K562 (cell line): ENCODE measurements at regions not wholly inside any gene's neighbourhood (a gene's known extent, or its start where the extent isn't known, plus 50 kb on each side); places are given as distances from the start of the nearest gene placed in this dataset.

ENCODE experiments used
- ATAC-seq: fragments of 200-7000 bp; cut with Tn5 transposase; 3 replicates; pipeline ENCODE4 v1.9.1; 2020; ENCODE audit warnings: moderate library complexity
- BruUV-seq: library from RNA; stranded (reverse); fragments of 400-500 nt; replicated peaks from 2 replicates; lab custom pipeline; 2021; lab: Mats Ljungman, UMichigan
- CTCF ChIA-PET: fragments of 300-600 bp; formaldehyde crosslinking; extraction: SDS; loops from one replicate; lab custom pipeline; 2021; ENCODE audit warnings: low intra/inter-chr PET ratio; lab: Yijun Ruan, JAX
- POLR2A ChIA-PET: fragments of 300-600, 350-650 bp; sonication (Branson Sonifier 250); formaldehyde crosslinking; extraction: SDS; loops from one replicate; lab custom pipeline; 2021; ENCODE audit warnings: antibody characterized with exemption, inconsistent platforms; lab: Yijun Ruan, JAX
- DNase-seq, 4 experiments: peaks; one replicate each; pipeline versions ENCODE4 v3.0.0 to v3.0.0-alpha.2; 2011 to 2018; ENCODE audit warnings: low spot score in 3 of 4, mixed read lengths in 3 of 4; ENCODE audit errors: extremely low read depth in 1 of 4
- FAIRE-seq: peaks from 2 replicates; lab custom pipeline; 2011; peaks lifted over from hg19 to GRCh38; lab: Jason Lieb, UNC
- H2AFZ ChIP-seq: 2 replicates; pipeline ENCODE4 v1.6.0; 2011; ENCODE audit warnings: low read depth, low read length, control low read depth, inconsistent platforms
- H3K27ac ChIP-seq: fragments of 200-600 bp; 3 replicates; pipeline ENCODE4 v1.8.0; 2011; ENCODE audit warnings: low read depth, mild to moderate bottlenecking, control low read depth, inconsistent platforms, low read length, moderate library complexity, mixed read lengths; ENCODE audit errors: extremely low read depth
- H3K27me3 ChIP-seq, 2 experiments: fragments of 300-600 bp in 1 of 2; 2 replicates in 1 of 2; 3 replicates in 1 of 2; pipeline versions ENCODE4 v1.6.0 to v1.8.0; 2011; ENCODE audit warnings: inconsistent platforms in 2 of 2, low read length in 2 of 2, mild to moderate bottlenecking in 1 of 2, mixed read lengths in 1 of 2, moderate library complexity in 1 of 2; ENCODE audit not compliant: control insufficient read depth in 2 of 2, insufficient read depth in 2 of 2
- H3K36me3 ChIP-seq: fragments of 300-600 bp; 3 replicates; pipeline ENCODE4 v1.8.0; 2011; ENCODE audit warnings: mild to moderate bottlenecking, low read length, inconsistent platforms; ENCODE audit not compliant: control insufficient read depth, insufficient read depth
- H3K4me1 ChIP-seq, 2 experiments: fragments of 200-600 bp in 1 of 2; replicated peaks in 1 of 2; 2 replicates in 1 of 2; 3 replicates in 1 of 2; pipeline versions ENCODE4 v1.5.1 to v1.8.0; 2011; ENCODE audit warnings: inconsistent platforms in 2 of 2, low read length in 2 of 2, mild to moderate bottlenecking in 1 of 2, mixed read lengths in 1 of 2, moderate library complexity in 1 of 2; ENCODE audit not compliant: control insufficient read depth in 2 of 2, insufficient read depth in 2 of 2
- H3K4me2 ChIP-seq: 2 replicates; pipeline ENCODE4 v1.6.1; 2011; ENCODE audit warnings: low read length, control low read depth, inconsistent platforms, mixed read lengths; ENCODE audit not compliant: insufficient read depth
- H3K4me3 ChIP-seq: fragments of 200-600 bp; sonication (generic), shearing (Covaris generic); 2 replicates; pipeline ENCODE4 v1.5.1; 2016; ENCODE audit warnings: control low read depth, inconsistent platforms
- H3K79me2 ChIP-seq: fragments of 200-600 bp; 3 replicates; pipeline ENCODE4 v1.8.0; 2011; ENCODE audit warnings: low read length, inconsistent platforms; ENCODE audit not compliant: control insufficient read depth, insufficient read depth
- H3K9ac ChIP-seq, 2 experiments: 2 replicates each; pipeline versions ENCODE4 v1.6.0 to v1.6.1; 2011; ENCODE audit warnings: low read depth in 2 of 2, low read length in 2 of 2, control low read depth in 1 of 2, inconsistent platforms in 1 of 2, mild to moderate bottlenecking in 1 of 2, mixed read lengths in 1 of 2; ENCODE audit not compliant: insufficient read depth in 1 of 2
- H3K9me1 ChIP-seq: one replicate; pipeline ENCODE4 v1.6.0; 2011; ENCODE audit warnings: inconsistent platforms, mild to moderate bottlenecking, low read length, moderate library complexity; ENCODE audit not compliant: control insufficient read depth, insufficient read depth
- H3K9me3 ChIP-seq: replicated peaks from 2 replicates; pipeline ENCODE4 v1.5.1; 2011; ENCODE audit warnings: low read depth, low read length, inconsistent platforms; ENCODE audit not compliant: control insufficient read depth, insufficient read depth
- H4K20me1 ChIP-seq: replicated peaks from 2 replicates; pipeline ENCODE4 v1.6.1; 2011; ENCODE audit warnings: low read length, inconsistent platforms, mixed read lengths; ENCODE audit not compliant: control insufficient read depth, insufficient read depth
- BRD9 ChIP-seq: fragments of 450-650 bp; IDR thresholded peaks from 2 replicates; pipeline ENCODE4 v1.6.1; 2018; ENCODE audit warnings: low read depth; ENCODE audit not compliant: partially characterized antibody
- E2F6 ChIP-seq, 2 experiments: IDR thresholded peaks; 2 replicates each; pipeline ENCODE4 v1.6.1; 2011; ENCODE audit warnings: borderline replicate concordance in 1 of 2, control low read depth in 1 of 2, low read depth in 1 of 2, low read length in 1 of 2, mild to moderate bottlenecking in 1 of 2, mixed read lengths in 1 of 2, moderate library complexity in 1 of 2; ENCODE audit not compliant: insufficient read depth in 1 of 2, insufficient read length in 1 of 2, poor library complexity in 1 of 2, severe bottlenecking in 1 of 2; ENCODE audit errors: extremely low read depth in 1 of 2
- EHMT2 ChIP-seq: fragments of 450-650 bp; IDR thresholded peaks from 2 replicates; pipeline ENCODE4 v1.6.1; 2018; ENCODE audit warnings: antibody characterized with exemption
- GTF2E2 ChIP-seq: fragments of 200-800 bp; sonication (Bioruptor generic); IDR thresholded peaks from 2 replicates; pipeline ENCODE4 v1.6.1; 2016; ENCODE audit warnings: missing genetic modification characterization, missing compliant biosample characterization
- HDAC2 ChIP-seq: fragments of 450-650 bp; IDR thresholded peaks from 2 replicates; pipeline ENCODE4 v1.6.1; 2016; ENCODE audit warnings: mild to moderate bottlenecking
- HDAC8 ChIP-seq: fragments of 450-650 bp; IDR thresholded peaks from 2 replicates; pipeline ENCODE4 v1.6.1; 2016; ENCODE audit warnings: mild to moderate bottlenecking, missing genetic modification characterization, moderate library complexity, missing compliant biosample characterization
- HDGF ChIP-seq: fragments of 450-650 bp; IDR thresholded peaks from 2 replicates; pipeline ENCODE4 v1.6.1; 2016
- ILF3 ChIP-seq: fragments of 450-650 bp; IDR thresholded peaks from 2 replicates; pipeline ENCODE4 v1.6.1; 2018; ENCODE audit warnings: antibody characterized with exemption, mild to moderate bottlenecking, moderate library complexity, borderline replicate concordance
- KLF6 ChIP-seq: fragments of 250-450 bp; sonication (Bioruptor Pico); IDR thresholded peaks from 2 replicates; pipeline ENCODE4 v1.4.0; 2020; ENCODE audit warnings: mild to moderate bottlenecking, moderate library complexity, borderline replicate concordance
- MAFG ChIP-seq: fragments of 450-650 bp; conservative IDR thresholded peaks from 2 replicates; pipeline ENCODE4 v1.6.1; 2016; ENCODE audit warnings: missing genetic modification characterization, missing compliant biosample characterization
- NFE2 ChIP-seq: IDR thresholded peaks from 2 replicates; pipeline ENCODE4 v1.6.1; 2014; ENCODE audit warnings: antibody characterized with exemption, low read depth
- PHF8 ChIP-seq: fragments of 200-600 bp; sonication (generic); IDR thresholded peaks from 2 replicates; pipeline ENCODE4 v1.6.1; 2012; ENCODE audit warnings: mixed run types, mild to moderate bottlenecking, inconsistent platforms, low read length, moderate library complexity, borderline replicate concordance
- POLR2B ChIP-seq: fragments of 450-650 bp; IDR thresholded peaks from 2 replicates; pipeline ENCODE4 v1.6.1; 2018; ENCODE audit warnings: low read depth; ENCODE audit not compliant: partially characterized antibody
- PTRF ChIP-seq: fragments of 450-650 bp; IDR thresholded peaks from 2 replicates; pipeline ENCODE4 v1.6.1; 2016; ENCODE audit warnings: mild to moderate bottlenecking, missing genetic modification characterization, missing compliant biosample characterization
- RAD51 ChIP-seq: fragments of 450-650 bp; IDR thresholded peaks from 2 replicates; pipeline ENCODE4 v1.7.1; 2016; ENCODE audit warnings: low read depth, mild to moderate bottlenecking, borderline replicate concordance
- RBM15 ChIP-seq: fragments of 200-400 bp; formaldehyde crosslinking; IDR thresholded peaks from 2 replicates; pipeline ENCODE4 v1.6.1; 2018; ENCODE audit warnings: mild to moderate bottlenecking, low read length, moderate library complexity; ENCODE audit not compliant: insufficient read depth
- SMARCA4 ChIP-seq: fragments of 450-650 bp; IDR thresholded peaks from 2 replicates; pipeline ENCODE4 v1.6.1; 2016
- SMARCB1 ChIP-seq: IDR thresholded peaks from 2 replicates; pipeline ENCODE4 v1.6.1; 2011; ENCODE audit warnings: improper control_type of control experiment, low read depth; ENCODE audit not compliant: insufficient read length
- SRSF9 ChIP-seq: fragments of 200-400 bp; formaldehyde crosslinking; IDR thresholded peaks from 2 replicates; pipeline ENCODE4 v1.6.1; 2017; ENCODE audit warnings: low read depth, low read length, borderline replicate concordance
- TSC22D4 ChIP-seq: fragments of 450-650 bp; IDR thresholded peaks from 2 replicates; pipeline ENCODE4 v1.6.1; 2016; ENCODE audit warnings: missing genetic modification characterization, missing biosample characterization, control low read depth
- YY1 ChIP-seq, 3 experiments: IDR thresholded peaks; 2 replicates each; pipeline ENCODE4 v1.6.1; 2011; ENCODE audit warnings: low read length in 2 of 3, mild to moderate bottlenecking in 2 of 3, moderate library complexity in 2 of 3, borderline replicate concordance in 1 of 3, control low read depth in 1 of 3, low read depth in 1 of 3; ENCODE audit not compliant: insufficient read depth in 3 of 3, insufficient replicate concordance in 2 of 3, control insufficient read depth in 1 of 3, insufficient read length in 1 of 3; ENCODE audit errors: extremely low read depth in 1 of 3
- ZEB2 ChIP-seq: fragments of 450-650 bp; IDR thresholded peaks from 2 replicates; pipeline ENCODE4 v1.6.1; 2016
- ZNF778 ChIP-seq: fragments of 450-650 bp; formaldehyde crosslinking; IDR thresholded peaks from 2 replicates; pipeline ENCODE4 v1.4.0; 2020; ENCODE audit warnings: mild to moderate bottlenecking, moderate library complexity
- WGBS: fragments of 100-300 bp; shearing (Covaris generic); methylation state at CpG from one replicate; pipeline ENCODE4 v1.1.6; 2016; ENCODE audit warnings: low coverage, mixed read lengths; ENCODE audit not compliant: insufficient coverage; ENCODE audit errors: missing lambda C conversion rate; 5-methylcytosine and 5-hydroxymethylcytosine counted together
- in situ Hi-C: fragments of 300-500 bp; cut with MboI; formaldehyde crosslinking; loops from 4 replicates; pipeline ENCODE4 v1.15.0; 2018; ENCODE audit warnings: inconsistent platforms, mixed read lengths
- intact Hi-C: fragments of 100-400 bp; cut with micrococcal nuclease; formaldehyde crosslinking; loops from 2 replicates; pipeline ENCODE4 v1.14.2; 2022

GRCh38 chr1:5509664-5510452 lies 482.4 kb downstream of the NPHP4 start:
- no peak overlapping the region for H3K4me3 ChIP-seq
- WGBS: under 1% methylated on average over 18 of the region's 21 CpGs
- no peaks in the 10 kb centered on the region for H3K9me1 ChIP-seq
- intact Hi-C loops (loop anchor here (1.0 to 10.0 kb wide), 5 partner anchors 85 to 465 kb away; no protein-coding TSS in a partner anchor), in situ Hi-C loops (loop anchor here (5.0 to 10.0 kb wide), 2 partner anchors 237 to 405 kb away; no protein-coding TSS in a partner anchor)
- peaks cover 0 to 5% of the 10 kb centered on the region in 2 experiments; a peak in 1 of 5 replicates for H3K4me1 ChIP-seq
- no peak overlapping the region for H3K27ac ChIP-seq
- peak; percentile 91 for ATAC-seq
- H2AFZ ChIP-seq: no peak overlapping the region
- ChIA-PET CTCF (interaction anchor here (0.5 to 1.8 kb wide), 6 partner anchors 39 to 543 kb away, joined by 3 to 9 read pairs (median 3); no protein-coding TSS in a partner anchor), POLR2A (interaction anchor here (0.8 kb wide), 1 partner anchor 9 kb away, joined by 3 read pairs; no protein-coding TSS in a partner anchor)
- DNase-seq: peak; percentile 72 to 91 (median 89)
- H3K9me3 ChIP-seq: no peaks in the 10 kb centered on the region
- no TSS peak for BruUV-seq
- no peak overlapping the region for H3K9ac ChIP-seq
- H4K20me1 ChIP-seq: peaks cover 5% of the 10 kb centered on the region; the same call in 1 of the 2 replicates
- H3K36me3 ChIP-seq: no peaks in the 10 kb centered on the region
- no peaks in the 10 kb centered on the region for H3K79me2 ChIP-seq
- H3K4me2 ChIP-seq: no peak overlapping the region
- H3K27me3 ChIP-seq: peaks cover 0 to 15% of the 10 kb centered on the region in 2 experiments; a peak in 3 of 5 replicates
- peak; percentile 90 for FAIRE-seq
- TF ChIP-seq BRD9 (no peak), HDAC8 (tag) (no peak), GTF2E2 (tag) (no peak), SRSF9 (no peak), POLR2B (no peak), YY1 (IDR thresholded peaks at IDR 0.05; ENCODE audit: borderline replicate concordance in 1 of 3, control insufficient read depth in 1 of 3, extremely low read depth in 1 of 3, insufficient read depth in 3 of 3, insufficient read length in 1 of 3, insufficient replicate concordance in 2 of 3, low read depth in 1 of 3, low read length in 2 of 3) (no peak), TSC22D4 (tag) (no peak), NFE2 (no peak), EHMT2 (no peak), ZNF778 (no peak), SMARCB1 (no peak), RBM15 (no peak), E2F6 (IDR thresholded peaks at IDR 0.05; ENCODE audit: borderline replicate concordance in 1 of 2, extremely low read depth in 1 of 2, insufficient read depth in 1 of 2, insufficient read length in 1 of 2, low read depth in 1 of 2, low read length in 1 of 2, poor library complexity in 1 of 2, severe bottlenecking in 1 of 2) (no peak), RAD51 (no peak), PTRF (no peak), ILF3 (no peak), KLF6 (CRISPR knock-in tag) (no peak), MAFG (tag) (no peak), SMARCA4 (no peak), HDAC2 (no peak), ZEB2 (no peak), PHF8 (no peak), HDGF (no peak)
